Frontal cortex (tissue), 3 donors: ENCODE measurements at regions not wholly inside any gene's neighbourhood (a gene's known extent, or its start where the extent isn't known, plus 50 kb on each side); places are given as distances from the start of the nearest gene placed in this dataset.

Experiments
- DNase-seq, 2 donors: peaks; one replicate each; pipeline ENCODE4 v3.0.0; 2012; ENCODE audit warnings: low spot score in 2 of 2
- FAIRE-seq: peaks from 2 replicates; lab custom pipeline; 2012; peaks lifted over from hg19 to GRCh38; lab: Jason Lieb, UNC
- donor health status: control.
- donor health status: control.
- donor health status: control.

- no peak for FAIRE-seq
- DNase-seq = no peak
These were observed 326.1 kb downstream of the PRL start for GRCh38 chr6:21970569-21971300.

DNA sequence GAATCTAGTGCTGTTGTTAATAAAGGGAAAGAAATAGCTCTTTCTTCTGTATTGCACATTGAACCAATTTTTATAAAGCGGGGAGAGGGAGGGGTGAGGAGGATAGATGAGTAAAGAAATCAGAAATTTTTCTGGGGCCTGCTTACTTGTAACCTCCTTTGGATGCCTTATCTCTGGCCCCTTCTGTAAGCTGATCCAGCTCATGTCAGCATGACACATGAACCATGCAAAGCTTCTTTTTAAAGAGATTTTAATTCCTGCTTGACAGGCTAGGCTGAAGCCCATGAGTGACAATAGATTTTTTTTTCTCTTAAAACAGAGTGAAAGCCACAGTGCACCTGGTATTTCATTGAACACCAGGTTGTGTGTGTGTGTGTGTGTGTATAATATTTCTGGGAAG lies 325.3 kb downstream of the PRL start:
- DNase-seq (no peak), FAIRE-seq (no peak)

- no peak for DNase-seq
- no peak for FAIRE-seq
These were observed 324.3 kb downstream of the PRL start for GRCh38 chr6:21972516-21972915.

DNA sequence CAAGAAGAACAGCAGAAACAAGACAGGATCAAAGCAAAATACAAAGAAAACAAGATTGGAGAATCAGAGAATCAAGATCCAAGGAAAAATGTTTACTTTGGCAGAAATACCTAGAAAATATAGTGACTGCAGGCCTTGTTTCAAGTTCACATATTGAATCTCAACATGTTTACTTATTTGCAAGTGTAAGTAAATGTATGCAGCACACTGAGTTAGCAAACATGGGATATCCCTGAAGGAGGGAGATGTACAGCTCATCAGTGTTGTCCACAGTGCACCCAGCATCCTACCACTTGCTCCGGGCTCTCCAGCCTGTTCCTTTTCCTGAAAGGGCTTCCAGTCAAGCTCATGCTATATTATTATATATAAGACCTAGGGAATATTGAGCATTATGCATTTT lies 319.5 kb downstream of the PRL start:
- no peak for DNase-seq
- no peak for FAIRE-seq

- FAIRE-seq (no peak), DNase-seq (no peak)
These were observed 315.5 kb downstream of the PRL start for GRCh38 chr6:21981235-21981833.

DNA sequence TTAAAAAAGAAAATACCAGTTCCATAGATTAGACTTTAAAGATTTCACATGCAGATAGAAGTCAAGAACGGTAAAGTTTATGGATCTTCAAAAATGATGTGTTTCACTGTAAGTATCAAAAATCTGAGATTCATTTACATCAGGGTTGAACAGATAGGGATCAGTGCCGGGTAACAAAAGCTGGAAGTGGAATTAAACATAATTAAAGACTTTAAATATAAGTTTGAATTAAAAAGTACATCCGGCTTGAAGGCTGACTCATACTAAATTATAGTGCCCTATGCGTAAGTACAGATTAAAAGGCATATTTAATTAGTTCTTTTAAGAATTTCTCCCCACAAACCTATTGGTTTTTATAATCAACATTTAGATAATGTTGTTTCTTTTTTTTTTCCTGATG lies 312.7 kb downstream of the PRL start:
- FAIRE-seq (no peak), DNase-seq (no peak)

DNA sequence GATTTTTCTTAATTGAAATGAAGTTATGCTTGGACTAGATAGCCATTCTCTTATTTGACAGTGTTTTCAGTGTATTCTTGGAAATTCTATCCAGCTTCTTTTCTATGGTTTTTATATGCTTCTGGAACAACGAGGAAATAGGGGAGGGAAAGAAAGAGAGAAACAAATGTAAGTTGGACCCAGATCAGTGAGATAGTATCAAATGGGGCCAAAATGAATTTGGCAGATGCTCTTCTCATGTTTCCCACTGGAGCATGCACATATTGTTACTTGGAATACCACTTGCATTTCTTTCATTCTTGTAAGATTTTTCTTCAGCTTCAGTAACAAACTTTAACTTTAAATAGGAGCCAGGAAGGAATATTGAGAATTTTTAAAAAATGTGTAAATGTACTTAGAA lies 312.3 kb downstream of the PRL start:
- FAIRE-seq = no peak

DNA sequence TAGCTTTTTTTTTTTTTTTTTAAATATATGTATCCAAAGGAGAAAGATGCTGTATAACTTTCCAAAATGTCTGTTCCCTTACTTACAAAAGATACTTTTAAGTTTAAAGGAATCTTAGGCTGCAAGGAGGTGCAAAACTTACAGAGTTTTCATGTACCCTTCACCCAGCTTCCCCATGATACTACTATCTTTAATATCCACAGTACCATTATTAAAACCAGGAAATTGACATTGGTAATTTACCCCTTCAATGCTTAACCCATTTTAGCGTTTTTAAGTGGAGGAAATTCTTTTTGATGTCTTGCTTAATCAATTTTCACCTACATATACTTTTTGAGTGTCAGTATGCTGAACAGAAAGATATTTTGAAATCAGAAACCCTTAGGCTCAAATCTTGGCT lies 310.9 kb downstream of the PRL start:
- DNase-seq (no peak), FAIRE-seq (no peak)

More for the DNA sequence above, 312.3 kb downstream of the PRL start:
- no peak for DNase-seq

DNA sequence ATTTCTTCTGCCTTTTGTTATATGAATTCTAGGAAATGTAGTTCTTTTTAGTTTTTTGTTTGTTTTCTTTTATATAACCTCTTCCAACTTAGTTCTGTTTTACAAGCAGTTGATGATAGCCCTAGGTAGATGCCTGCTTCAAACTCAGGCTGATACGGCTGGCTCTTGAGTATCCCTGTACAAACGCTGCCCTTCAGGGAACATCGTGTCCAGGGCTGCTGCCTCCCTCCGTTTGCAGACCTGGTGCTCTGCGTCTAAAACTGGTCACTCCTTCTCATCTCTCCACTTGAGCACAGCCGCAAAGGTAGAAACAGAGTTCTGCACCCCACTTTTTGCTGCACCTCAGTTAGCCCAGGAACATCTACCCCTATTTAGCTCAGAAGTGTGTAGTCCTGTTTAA lies 310.1 kb downstream of the PRL start:
- DNase-seq = no peak

DNA sequence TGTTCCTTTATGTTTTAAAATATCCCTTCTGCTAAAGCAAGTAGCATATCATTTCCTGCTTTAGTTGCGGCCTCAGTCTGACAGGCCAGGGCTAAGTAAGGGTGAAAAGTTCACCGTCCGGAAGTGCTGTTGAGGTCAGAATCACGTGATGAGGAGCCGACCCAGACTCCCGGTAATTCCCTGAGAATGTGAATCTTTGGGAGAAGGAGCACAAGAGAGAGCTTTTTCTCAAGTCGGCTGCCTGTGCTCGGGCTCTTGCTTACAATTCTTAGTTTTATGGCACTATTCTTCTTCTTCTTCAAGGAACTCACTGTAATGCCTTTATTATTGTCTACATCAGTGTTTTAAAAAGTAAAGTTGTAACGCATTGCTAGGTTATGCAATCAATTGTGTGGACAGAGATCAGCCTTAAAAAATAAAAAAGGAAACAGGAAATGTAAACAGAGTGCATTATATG lies 309.3 kb downstream of the PRL start:
- DNase-seq (peak; percentile 3 to 28), FAIRE-seq (no peak)

More for the DNA sequence above, 310.1 kb downstream of the PRL start:
- no peak for FAIRE-seq

DNA sequence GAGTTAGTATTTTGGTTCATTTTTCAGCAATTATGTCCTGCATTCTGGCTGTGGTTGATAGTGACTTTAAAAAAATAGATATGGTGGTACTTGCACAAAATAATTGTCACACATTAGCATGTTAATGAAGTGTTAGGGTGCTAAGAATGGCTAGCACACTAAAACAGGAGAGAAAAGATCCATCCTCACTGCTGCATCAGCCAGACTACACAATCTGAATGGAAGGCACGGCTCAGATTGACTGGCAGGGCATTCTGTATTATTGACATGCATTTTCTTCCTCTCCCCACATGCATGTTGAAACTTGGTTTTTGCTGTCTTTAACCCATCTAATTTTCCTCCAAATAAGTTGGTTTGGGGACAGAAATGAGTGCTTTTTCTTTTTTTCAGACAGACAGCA lies 306.3 kb downstream of the PRL start:
- FAIRE-seq = no peak
- no peak for DNase-seq

DNA sequence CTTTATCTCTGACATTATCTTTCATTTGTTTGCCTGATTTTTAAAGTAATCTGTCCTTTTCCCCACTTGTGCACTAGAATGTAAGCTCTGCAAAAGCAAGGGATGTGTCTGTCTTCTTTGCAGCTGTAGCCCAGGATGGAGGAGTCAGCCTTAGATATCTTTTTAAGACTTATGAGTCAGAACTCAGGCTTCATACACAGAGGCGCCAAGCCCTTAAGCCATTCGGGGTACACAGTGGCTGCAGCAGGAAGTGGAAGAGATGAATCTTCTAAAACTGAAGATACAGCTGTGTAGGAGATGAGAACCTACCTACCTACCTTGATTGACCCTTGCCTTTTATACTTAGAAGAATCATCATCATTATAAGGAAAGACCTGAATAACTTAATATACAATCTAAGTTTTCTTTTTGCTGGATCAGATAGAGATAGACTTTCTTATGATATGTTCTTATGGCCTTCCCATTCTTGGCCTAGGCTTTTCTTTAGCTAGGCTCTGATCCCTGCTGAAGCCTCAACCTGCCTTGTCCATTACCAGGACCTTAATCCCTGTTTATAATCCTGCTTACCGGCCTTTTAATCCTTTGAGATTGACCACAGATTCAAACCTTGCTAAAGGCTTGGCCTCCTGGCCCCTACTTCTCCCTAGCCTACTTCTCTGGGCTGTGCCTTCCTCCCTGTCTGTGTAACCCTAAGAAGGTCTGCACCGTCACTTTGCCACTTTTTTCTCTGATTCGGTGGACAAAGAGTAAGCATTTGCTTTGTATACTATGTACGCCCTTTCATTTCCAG lies 304.5 kb downstream of the PRL start:
- FAIRE-seq = no peak

DNA sequence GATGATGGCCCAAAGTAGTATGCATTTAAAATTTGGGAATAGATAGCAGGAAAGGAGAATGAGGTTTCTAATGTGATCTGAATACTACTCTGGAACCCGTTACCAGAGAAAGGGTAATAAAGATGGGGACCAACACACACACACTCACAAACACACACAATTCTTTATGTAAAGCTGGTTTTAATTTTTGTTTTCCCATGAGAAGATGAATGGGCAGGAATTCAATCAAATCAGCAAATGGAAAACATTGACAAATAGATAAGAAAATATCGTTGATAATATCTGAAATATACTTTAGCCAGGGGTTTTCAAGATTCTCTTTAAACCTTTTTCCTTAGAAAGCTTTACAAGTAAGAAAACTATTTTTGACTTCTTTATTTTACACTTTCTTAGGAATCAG lies 303.0 kb downstream of the PRL start:
- FAIRE-seq (no peak), DNase-seq (no peak)

More for the DNA sequence above, 304.5 kb downstream of the PRL start:
- no peak for DNase-seq

- DNase-seq (no peak), FAIRE-seq (no peak)
These were observed 302.0 kb downstream of the PRL start for GRCh38 chr6:21994821-21995220.

- no peak for FAIRE-seq
- DNase-seq = no peak
These were observed 301.5 kb downstream of the PRL start for GRCh38 chr6:21995318-21995717.

DNA sequence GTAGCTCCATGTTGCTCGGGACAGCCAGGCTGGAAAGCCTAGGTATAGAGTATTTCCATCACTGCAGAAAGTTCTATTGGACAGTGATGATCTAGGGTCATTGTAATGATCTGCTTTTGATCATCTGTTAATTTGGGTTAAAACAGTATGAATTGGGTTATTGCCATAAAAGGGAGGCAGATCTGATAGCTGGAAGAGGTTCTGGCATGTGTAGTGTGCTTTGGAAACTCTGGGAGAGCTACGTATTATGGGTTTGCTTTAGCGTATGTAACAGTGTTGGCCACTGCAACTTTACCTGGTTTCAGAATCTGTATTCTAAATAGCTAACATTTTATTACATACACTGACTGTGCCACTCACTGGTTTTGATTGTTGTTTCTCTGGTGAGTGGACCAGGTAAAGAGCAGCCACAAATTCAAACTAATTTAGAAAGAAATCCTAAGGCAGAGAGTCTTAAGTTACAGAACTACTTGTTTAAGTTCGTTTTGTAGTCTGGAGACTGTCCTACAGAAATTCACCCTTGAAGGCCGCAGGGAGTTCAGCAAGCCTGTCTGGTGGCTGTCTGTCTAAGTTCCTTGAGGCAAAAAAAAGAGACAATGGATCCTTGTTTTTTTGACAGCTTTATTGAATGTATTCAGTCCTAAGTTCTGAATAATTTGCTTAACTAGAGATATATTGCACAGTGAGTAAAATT lies 300.3 kb downstream of the PRL start:
- no peak for DNase-seq
- FAIRE-seq = no peak

- no peak for FAIRE-seq
- DNase-seq = no peak
These were observed 299.5 kb downstream of the PRL start for GRCh38 chr6:21997119-21998037.

GRCh38 chr6:21998582-21998981 lies 298.3 kb downstream of the PRL start:
- no peak for DNase-seq

GRCh38 chr6:21999012-21999528 lies 297.8 kb downstream of the PRL start:
- FAIRE-seq = no peak
- no peak for DNase-seq

More at GRCh38 chr6:21998582-21998981, 298.3 kb downstream of the PRL start:
- no peak for FAIRE-seq
